GM12875 (cell line): ENCODE measurements at regions not wholly inside any gene's neighbourhood (a gene's known extent, or its start where the extent isn't known, plus 50 kb on each side); places are given as distances from the start of the nearest gene placed in this dataset.

Experiments used
- H3K4me3 ChIP-seq: one replicate; pipeline ENCODE4 v1.5.1; 2011; ENCODE audit warnings: low read depth, low read length, control low read depth
- TF ChIP-seq, protein P1 (sequence below): IDR thresholded peaks from 2 replicates; pipeline ENCODE4 v1.5.1; 2011; ENCODE audit warnings: low read depth, mild to moderate bottlenecking, control low read depth, inconsistent platforms, low read length, moderate library complexity, borderline replicate concordance; ENCODE audit not compliant: insufficient read depth

DNA sequence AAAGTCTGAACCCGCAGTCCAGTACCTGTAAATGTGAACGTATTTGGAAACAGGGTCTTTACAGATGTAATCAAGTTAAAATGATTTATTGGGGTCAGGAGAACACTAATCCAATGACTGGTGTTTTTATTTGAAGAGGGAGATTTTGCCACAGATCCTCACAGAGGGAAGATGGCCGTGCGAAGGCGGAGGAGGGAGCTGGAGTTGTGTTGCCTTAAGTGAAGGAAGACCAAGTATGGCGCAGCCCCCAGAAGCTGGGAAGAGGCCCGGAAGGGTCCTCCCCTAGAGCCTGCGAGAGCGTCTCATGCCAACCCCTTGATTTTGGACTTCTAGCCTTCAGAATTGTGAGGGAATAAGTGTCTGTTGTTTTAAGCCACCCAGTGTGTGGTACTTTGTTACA lies 102.8 kb upstream of the NUDT4 start:
- no peak overlapping the region for H3K4me3 ChIP-seq
- TF ChIP-seq, protein P1, sequence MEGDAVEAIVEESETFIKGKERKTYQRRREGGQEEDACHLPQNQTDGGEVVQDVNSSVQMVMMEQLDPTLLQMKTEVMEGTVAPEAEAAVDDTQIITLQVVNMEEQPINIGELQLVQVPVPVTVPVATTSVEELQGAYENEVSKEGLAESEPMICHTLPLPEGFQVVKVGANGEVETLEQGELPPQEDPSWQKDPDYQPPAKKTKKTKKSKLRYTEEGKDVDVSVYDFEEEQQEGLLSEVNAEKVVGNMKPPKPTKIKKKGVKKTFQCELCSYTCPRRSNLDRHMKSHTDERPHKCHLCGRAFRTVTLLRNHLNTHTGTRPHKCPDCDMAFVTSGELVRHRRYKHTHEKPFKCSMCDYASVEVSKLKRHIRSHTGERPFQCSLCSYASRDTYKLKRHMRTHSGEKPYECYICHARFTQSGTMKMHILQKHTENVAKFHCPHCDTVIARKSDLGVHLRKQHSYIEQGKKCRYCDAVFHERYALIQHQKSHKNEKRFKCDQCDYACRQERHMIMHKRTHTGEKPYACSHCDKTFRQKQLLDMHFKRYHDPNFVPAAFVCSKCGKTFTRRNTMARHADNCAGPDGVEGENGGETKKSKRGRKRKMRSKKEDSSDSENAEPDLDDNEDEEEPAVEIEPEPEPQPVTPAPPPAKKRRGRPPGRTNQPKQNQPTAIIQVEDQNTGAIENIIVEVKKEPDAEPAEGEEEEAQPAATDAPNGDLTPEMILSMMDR: no peak

DNA sequence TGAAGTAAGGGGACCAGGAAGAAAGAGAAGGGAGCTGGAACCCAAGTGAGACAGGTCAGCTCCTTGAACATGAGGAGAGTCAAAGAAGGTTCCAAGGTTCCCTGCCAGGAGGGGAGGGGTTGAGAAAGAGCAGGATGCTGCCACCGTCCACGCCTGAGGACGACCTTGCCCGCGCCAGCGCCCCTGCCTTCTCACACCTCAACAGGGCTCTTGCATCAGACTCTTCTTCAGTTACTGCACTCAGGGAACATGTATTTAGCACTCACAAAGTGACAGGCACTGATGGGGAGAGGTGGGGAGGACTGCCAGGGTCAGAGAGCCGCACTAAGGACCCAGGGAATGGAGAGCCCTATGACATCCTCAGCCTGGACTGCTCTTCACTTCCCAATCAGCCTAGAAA lies 102.1 kb upstream of the NUDT4 start:
- TF ChIP-seq, protein P1: no peak
- H3K4me3 ChIP-seq: no peak overlapping the region

DNA sequence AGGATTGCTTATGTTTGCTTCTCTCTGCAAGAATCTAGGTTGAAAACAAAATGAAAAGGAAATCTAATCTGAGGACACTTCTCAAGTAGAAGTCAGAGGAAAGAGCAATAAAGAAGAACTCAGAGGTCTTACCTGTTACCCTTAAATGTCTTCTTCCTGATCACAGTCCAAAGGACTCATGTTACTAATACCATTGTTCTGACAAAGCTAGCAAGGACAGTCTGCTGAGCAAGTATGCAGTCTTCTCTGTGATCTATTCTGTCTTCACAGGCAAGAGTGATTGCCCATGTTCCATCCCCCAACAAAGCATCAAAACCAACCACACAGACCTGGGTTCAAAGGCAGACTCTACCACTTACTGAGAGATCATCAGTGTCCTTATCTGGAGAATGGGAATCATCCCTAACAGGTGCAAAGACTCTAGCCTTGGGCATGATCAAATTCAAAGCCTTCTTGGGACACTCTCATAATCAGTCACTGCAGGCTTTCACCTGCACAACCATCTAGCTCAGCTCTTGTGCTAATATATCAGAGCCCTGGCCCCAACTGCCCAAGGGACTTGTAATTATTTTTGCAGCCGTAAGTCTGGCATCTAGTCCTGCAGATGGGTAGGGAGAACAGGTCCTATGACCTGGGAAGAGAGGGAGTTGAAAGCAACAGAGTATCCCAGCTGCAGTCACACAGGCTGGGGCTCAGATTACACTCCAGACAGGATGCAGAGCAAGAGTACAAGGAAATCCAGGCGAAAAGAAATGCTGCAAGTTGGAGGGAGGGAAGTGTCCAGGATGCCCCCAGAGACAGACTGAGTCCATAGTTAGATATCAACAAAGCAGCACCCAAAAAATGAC lies 97.9 kb upstream of the NUDT4 start:
- H3K4me3 ChIP-seq: no peak overlapping the region
- TF ChIP-seq, protein P1: no peak

DNA sequence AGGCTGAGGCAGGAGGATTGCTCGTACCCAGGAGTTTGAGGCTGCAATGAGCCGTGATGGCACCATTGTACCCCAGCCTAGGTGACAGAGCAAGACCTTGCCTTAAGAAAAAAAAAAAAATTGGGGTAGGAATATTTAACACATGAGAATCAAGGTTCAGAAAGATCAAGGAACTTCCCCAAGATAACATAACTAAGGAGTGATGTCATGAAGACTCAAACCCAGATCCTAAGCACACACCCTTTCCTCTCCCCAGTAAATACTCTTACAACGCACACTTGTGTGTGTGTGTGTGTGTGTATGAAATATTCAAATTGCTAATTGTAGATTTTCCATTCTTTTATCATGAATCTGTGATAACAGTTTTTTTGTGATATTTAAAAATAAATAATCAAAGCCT lies 90.6 kb upstream of the NUDT4 start:
- TF ChIP-seq, protein P1: no peak
- H3K4me3 ChIP-seq: no peak overlapping the region

DNA sequence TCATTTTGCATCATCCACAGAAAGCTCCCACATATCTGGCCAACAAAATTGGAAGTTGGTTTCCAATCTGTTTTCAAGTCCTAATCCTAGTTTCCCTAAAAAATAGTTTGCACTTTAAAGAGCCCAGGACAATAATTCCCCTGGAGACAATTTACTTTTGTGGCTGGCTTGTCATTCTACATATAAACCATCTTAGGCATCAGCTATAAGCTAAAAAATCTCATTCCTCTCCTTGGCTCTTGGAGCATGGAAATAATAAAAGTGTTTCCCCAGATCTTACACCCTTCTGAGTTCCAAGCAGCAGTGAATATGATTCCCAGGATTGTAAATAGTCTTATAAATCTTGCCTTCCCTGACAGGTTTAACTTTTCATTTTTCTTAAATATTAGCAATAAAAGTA lies 89.1 kb upstream of the NUDT4 start:
- H3K4me3 ChIP-seq: no peak overlapping the region
- TF ChIP-seq, protein P1: no peak

DNA sequence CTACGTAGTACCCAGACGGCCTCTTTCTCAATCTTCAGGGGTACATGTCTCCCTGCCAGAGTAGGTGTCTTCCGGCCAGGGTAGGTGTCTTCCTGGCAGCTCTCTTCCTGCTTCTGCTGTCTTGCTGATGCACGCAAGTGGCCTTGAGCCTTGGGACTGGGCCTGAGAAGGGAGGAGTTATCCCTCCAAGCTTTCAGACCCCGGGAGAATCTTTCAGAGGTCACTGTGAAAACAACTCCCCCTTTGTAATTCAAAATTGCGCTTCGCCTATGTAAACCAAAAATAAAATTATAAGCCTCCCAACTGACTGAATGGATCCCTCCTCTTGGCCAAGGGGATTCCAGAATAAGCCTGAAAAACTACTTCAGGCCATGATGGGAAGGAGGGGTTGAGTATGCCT lies 87.3 kb upstream of the NUDT4 start:
- TF ChIP-seq, protein P1: no peak
- H3K4me3 ChIP-seq: no peak overlapping the region

DNA sequence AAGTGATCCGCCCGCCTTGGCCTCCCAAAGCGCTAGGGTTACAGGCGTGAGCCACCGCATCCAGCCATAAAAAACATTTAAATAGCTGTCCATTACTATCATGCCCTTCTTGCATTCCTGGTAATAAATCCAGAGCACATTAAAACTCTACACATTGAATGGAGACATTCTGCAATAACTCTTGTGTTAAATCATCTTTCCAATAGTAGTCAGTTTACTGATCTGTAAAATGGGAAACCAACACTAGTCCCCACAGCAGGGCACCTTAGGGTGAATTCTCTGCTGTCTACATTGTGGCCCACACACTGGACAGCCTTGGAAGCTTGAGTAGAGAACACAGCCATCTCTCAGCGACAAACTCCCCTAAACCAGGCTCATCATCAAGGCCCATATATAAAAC lies 85.5 kb upstream of the NUDT4 start:
- TF ChIP-seq, protein P1: no peak
- no peak overlapping the region for H3K4me3 ChIP-seq
